HepG2 (cell line): ENCODE measurements at regions not wholly inside any gene's neighbourhood (a gene's known extent, or its start where the extent isn't known, plus 50 kb on each side); places are given as distances from the start of the nearest gene placed in this dataset.

ENCODE experiments used
- FOXP4 ChIP-seq: sonication (generic); formaldehyde crosslinking; IDR thresholded peaks from 2 replicates; pipeline ENCODE4 v1.4.0; 2020; ENCODE audit warnings: missing genetic modification reagents
- HNF1B ChIP-seq: sonication (generic); formaldehyde crosslinking; IDR thresholded peaks from 2 replicates; pipeline ENCODE4 v1.5.1; 2020; ENCODE audit warnings: mild to moderate bottlenecking, moderate library complexity, missing genetic modification reagents
- KAT2B ChIP-seq: fragments of 150-350 bp; IDR thresholded peaks from 2 replicates; pipeline ENCODE4 v1.6.1; 2014; ENCODE audit warnings: low read depth, low read length, borderline replicate concordance
- NONO ChIP-seq, 2 experiments: fragments of 450-650 bp in 1 of 2; sonication (generic) in 1 of 2; formaldehyde crosslinking in 1 of 2; IDR thresholded peaks in 1 of 2; conservative IDR thresholded peaks in 1 of 2; 2 replicates each; pipeline versions ENCODE4 v1.6.1 to v1.8.0; 2017 to 2022; ENCODE audit warnings: mild to moderate bottlenecking in 1 of 2, missing genetic modification reagents in 1 of 2, moderate library complexity in 1 of 2
- RXRB ChIP-seq: IDR thresholded peaks from 2 replicates; pipeline ENCODE4 v1.6.1; 2016; ENCODE audit warnings: borderline replicate concordance, missing genetic modification reagents, missing compliant biosample characterization
- ZNF318 ChIP-seq: sonication (generic); formaldehyde crosslinking; IDR thresholded peaks from 2 replicates; pipeline ENCODE4 v1.4.0; 2020; ENCODE audit warnings: mild to moderate bottlenecking, missing genetic modification reagents
- ZNF710 ChIP-seq: sonication (generic); formaldehyde crosslinking; IDR thresholded peaks from 2 replicates; pipeline ENCODE4 v1.5.0; 2020; ENCODE audit warnings: mild to moderate bottlenecking, missing genetic modification reagents, borderline replicate concordance
- TF ChIP-seq, protein P1 (sequence below): IDR thresholded peaks from 2 replicates; pipeline ENCODE4 v1.6.1; 2016; ENCODE audit warnings: low read depth, missing genetic modification reagents, missing compliant biosample characterization

- peak; percentile 98 for TF ChIP-seq ZNF710 (CRISPR knock-in tag)
- TF ChIP-seq, protein P1, sequence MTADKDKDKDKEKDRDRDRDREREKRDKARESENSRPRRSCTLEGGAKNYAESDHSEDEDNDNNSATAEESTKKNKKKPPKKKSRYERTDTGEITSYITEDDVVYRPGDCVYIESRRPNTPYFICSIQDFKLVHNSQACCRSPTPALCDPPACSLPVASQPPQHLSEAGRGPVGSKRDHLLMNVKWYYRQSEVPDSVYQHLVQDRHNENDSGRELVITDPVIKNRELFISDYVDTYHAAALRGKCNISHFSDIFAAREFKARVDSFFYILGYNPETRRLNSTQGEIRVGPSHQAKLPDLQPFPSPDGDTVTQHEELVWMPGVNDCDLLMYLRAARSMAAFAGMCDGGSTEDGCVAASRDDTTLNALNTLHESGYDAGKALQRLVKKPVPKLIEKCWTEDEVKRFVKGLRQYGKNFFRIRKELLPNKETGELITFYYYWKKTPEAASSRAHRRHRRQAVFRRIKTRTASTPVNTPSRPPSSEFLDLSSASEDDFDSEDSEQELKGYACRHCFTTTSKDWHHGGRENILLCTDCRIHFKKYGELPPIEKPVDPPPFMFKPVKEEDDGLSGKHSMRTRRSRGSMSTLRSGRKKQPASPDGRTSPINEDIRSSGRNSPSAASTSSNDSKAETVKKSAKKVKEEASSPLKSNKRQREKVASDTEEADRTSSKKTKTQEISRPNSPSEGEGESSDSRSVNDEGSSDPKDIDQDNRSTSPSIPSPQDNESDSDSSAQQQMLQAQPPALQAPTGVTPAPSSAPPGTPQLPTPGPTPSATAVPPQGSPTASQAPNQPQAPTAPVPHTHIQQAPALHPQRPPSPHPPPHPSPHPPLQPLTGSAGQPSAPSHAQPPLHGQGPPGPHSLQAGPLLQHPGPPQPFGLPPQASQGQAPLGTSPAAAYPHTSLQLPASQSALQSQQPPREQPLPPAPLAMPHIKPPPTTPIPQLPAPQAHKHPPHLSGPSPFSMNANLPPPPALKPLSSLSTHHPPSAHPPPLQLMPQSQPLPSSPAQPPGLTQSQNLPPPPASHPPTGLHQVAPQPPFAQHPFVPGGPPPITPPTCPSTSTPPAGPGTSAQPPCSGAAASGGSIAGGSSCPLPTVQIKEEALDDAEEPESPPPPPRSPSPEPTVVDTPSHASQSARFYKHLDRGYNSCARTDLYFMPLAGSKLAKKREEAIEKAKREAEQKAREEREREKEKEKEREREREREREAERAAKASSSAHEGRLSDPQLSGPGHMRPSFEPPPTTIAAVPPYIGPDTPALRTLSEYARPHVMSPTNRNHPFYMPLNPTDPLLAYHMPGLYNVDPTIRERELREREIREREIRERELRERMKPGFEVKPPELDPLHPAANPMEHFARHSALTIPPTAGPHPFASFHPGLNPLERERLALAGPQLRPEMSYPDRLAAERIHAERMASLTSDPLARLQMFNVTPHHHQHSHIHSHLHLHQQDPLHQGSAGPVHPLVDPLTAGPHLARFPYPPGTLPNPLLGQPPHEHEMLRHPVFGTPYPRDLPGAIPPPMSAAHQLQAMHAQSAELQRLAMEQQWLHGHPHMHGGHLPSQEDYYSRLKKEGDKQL (CRISPR knock-in tag) = peak; percentile 60; the same call in 1 of the 2 replicates
- no peak for TF ChIP-seq NONO (IDR thresholded peaks at IDR 0.05)
- TF ChIP-seq NONO (CRISPR knock-in tag; conservative IDR thresholded peaks at IDR 0.05) = 0 out of 2 replicates have a peak, but pooled peaks have one; percentile 22
- peak; percentile 91 for TF ChIP-seq FOXP4 (CRISPR knock-in tag)
- no peak for TF ChIP-seq HNF1B (CRISPR knock-in tag)
- peak; percentile 36; the same call in 1 of the 2 replicates for TF ChIP-seq KAT2B
- TF ChIP-seq ZNF318 (CRISPR knock-in tag) = no peak
- peak; percentile 73 for TF ChIP-seq RXRB (CRISPR knock-in tag)
Measured at GRCh38 chrX:121245763-121246162, 198.4 kb downstream of the GLUD2 start (continued).
